ENCODE measurements at regions not wholly inside any gene's neighbourhood (a gene's known extent, or its start where the extent isn't known, plus 50 kb on each side); places are given as distances from the start of the nearest gene placed in this dataset.
"Not testable (repeated sequence)": the region's sequence is repeated elsewhere in the genome, so short reads cannot be mapped to it uniquely, and the experiment has no call there.

DNA sequence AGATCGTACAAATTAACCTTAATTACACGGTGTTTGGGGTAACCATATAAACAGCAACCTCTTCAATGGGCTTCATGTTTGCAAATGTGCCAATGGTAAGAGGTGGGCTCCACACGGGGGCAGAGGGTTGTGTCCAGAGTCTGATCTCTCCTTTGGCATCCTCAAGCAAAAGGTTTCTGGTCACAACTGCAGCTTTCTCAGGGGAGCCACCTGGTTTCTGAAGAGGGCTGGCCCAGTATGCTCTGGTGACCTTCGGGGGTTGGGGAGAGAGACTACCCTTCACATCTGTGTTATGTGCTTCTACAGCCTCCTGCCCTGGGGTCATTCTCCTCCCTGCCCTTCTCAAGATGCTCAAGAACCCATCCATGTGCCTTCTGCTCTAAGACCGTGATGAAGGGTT, 259.6 kb downstream of the CRLF2 start:
- Histone ChIP-seq H3K27ac (ENCODE audit: low read depth in 2 of 2, low read length in 1 of 2) (no peak overlapping the region), H3K4me1 (ENCODE audit: control insufficient read depth in 2 of 2, insufficient read depth in 2 of 2, low read length in 1 of 2) (no peaks in the 10 kb centered on the region), H3K36me3 (ENCODE audit: control insufficient read depth in 2 of 2, insufficient read depth in 2 of 2, low read length in 1 of 2) (no peaks in the 10 kb centered on the region), H3K9me3 (ENCODE audit: control insufficient read depth in 2 of 2, insufficient read depth in 1 of 2, low read depth in 1 of 2, low read length in 1 of 2) (peaks cover 2 to 7% of the 10 kb centered on the region in 2 donors), H3K27me3 (ENCODE audit: control insufficient read depth in 1 of 2, insufficient read depth in 2 of 2, low read length in 2 of 2) (no peaks in the 10 kb centered on the region), H3K4me3 (ENCODE audit: low read depth in 1 of 2, low read length in 2 of 2) (no peak overlapping the region)
- 81 to 83% methylated on average over 5 of the region's 5 CpGs for whole genome bisulfite sequencing, 2 donors

DNA sequence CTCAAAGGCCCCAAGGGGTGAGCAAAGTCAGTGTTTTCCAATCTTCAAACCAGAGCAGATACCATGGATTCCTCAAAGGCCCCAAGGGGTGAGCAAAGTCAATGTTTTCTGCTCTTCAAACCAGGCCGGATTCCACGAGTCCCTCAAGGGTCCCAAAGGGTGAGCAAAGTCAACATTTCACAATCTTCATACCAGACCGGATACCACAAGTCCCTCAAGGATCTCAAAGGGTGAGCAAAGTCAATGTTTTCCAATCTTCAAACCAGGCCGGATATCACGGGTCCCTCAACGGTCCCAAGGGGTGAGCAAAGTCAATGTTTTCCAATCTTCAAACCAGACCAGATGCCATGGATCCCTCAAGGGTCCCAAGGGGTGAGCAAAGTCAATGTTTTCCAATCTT, 265.2 kb downstream of the CRLF2 start:
- not testable (repeated sequence) for H3K4me3 ChIP-seq (ENCODE audit: low read depth in 1 of 2, low read length in 2 of 2); H3K36me3 ChIP-seq (ENCODE audit: control insufficient read depth in 2 of 2, insufficient read depth in 2 of 2, low read length in 1 of 2); H3K9me3 ChIP-seq (ENCODE audit: control insufficient read depth in 2 of 2, insufficient read depth in 1 of 2, low read depth in 1 of 2, low read length in 1 of 2); H3K27ac ChIP-seq (ENCODE audit: low read depth in 2 of 2, low read length in 1 of 2); H3K4me1 ChIP-seq (ENCODE audit: control insufficient read depth in 2 of 2, insufficient read depth in 2 of 2, low read length in 1 of 2); H3K27me3 ChIP-seq (ENCODE audit: control insufficient read depth in 1 of 2, insufficient read depth in 2 of 2, low read length in 2 of 2)
- 72 to 82% methylated on average over 6 of the region's 6 CpGs for WGBS, 2 donors

DNA sequence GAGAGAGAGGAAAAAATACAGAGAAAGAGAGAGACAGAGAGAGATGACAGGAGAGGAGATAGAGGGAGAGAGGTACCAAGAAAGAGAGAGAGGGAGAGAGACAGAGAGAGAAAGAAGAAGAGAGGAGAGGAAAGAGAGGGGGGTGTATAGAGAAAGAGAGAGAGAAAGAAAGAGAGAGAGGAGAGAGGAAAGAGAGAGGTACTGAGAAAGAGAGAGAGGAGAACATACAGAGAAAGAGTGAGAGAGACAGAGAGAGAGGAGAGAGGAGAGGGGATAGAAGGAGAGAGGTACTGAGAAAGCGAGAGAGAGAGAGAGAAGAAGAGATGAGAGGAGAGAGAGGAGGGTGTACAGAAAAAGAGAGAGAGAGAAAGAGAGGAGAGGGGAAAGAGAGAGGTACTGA, 269.4 kb downstream of the CRLF2 start:
- 0 to 84% methylated on average over 1 of the region's 1 CpG for WGBS, 2 donors
- Histone ChIP-seq H3K27me3 (ENCODE audit: control insufficient read depth in 1 of 2, insufficient read depth in 2 of 2, low read length in 2 of 2) (no peaks in the 10 kb centered on the region), H3K4me3 (ENCODE audit: low read depth in 1 of 2, low read length in 2 of 2) (no peak overlapping the region), H3K9me3 (ENCODE audit: control insufficient read depth in 2 of 2, insufficient read depth in 1 of 2, low read depth in 1 of 2, low read length in 1 of 2) (peaks cover 0 to 3% of the 10 kb centered on the region in 2 donors), H3K27ac (ENCODE audit: low read depth in 2 of 2, low read length in 1 of 2) (no peak overlapping the region), H3K36me3 (ENCODE audit: control insufficient read depth in 2 of 2, insufficient read depth in 2 of 2, low read length in 1 of 2) (no peaks in the 10 kb centered on the region), H3K4me1 (ENCODE audit: control insufficient read depth in 2 of 2, insufficient read depth in 2 of 2, low read length in 1 of 2) (no peaks in the 10 kb centered on the region)

DNA sequence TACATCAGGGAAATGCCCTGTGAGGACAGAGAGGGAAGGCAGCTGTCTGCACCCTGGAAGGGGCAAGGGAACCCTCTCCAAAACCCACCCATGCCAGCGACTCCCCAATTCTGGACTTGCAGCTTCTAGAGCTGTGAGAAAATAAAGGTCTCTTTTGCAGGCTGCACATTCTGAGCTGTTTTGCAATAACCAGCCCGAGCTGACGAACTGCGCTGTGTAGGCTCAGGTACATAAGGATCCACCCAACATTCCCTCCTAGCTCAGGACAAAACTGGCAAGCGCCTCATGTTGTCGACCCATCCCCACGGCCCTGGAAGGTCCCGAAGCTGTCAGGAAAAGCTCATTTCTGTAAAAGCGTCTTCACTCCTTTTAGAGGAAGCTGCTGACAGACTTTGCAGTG, 271.8 kb downstream of the CRLF2 start:
- WGBS, 2 donors: 73 to 75% methylated on average over 9 of the region's 9 CpGs
- no peaks in the 10 kb centered on the region for H3K4me1 ChIP-seq (ENCODE audit: control insufficient read depth in 2 of 2, insufficient read depth in 2 of 2, low read length in 1 of 2)
- H3K9me3 ChIP-seq (ENCODE audit: control insufficient read depth in 2 of 2, insufficient read depth in 1 of 2, low read depth in 1 of 2, low read length in 1 of 2): peaks cover 0 to 3% of the 10 kb centered on the region in 2 donors
- H3K27ac ChIP-seq (ENCODE audit: low read depth in 2 of 2, low read length in 1 of 2): no peak overlapping the region
- H3K4me3 ChIP-seq (ENCODE audit: low read depth in 1 of 2, low read length in 2 of 2): no peak overlapping the region
- H3K36me3 ChIP-seq (ENCODE audit: control insufficient read depth in 2 of 2, insufficient read depth in 2 of 2, low read length in 1 of 2): no peaks in the 10 kb centered on the region
- no peaks in the 10 kb centered on the region for H3K27me3 ChIP-seq (ENCODE audit: control insufficient read depth in 1 of 2, insufficient read depth in 2 of 2, low read length in 2 of 2)

DNA sequence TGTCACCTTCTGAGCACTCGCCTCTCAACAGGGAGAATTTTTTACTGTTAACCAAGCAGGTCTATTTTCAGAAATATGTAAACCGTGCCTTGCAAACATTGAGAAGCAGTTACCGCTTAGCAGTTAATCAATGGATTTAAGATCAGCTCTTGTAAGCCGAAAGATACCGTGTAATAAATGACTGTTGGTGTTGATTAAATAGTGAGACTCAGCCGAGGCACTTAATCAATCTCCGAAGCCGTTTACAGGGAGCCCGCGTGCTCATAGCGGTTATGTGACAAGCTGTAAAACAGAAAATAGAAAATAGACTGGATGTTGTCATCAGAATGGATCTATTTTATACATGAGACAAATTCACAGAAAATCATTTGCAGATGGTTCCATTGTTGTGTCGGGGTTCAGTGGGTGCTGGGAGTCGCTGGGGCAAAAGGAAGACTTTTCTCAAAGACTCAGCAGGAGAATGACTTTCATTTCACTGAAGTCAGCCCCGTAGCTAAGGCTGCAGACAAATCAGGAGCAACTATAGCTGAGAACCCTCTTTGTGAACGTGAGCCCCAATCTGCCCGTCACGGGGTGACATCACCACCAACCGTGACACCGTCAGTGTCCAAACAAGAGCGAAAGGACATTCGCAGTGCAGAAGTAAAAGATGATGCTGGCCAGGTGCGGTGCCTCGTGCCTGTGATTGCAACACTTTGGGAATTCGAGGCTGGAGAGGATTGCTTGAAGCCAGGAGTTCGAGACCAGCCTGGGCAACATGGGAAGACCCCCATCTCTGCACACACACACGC, 275.3 kb downstream of the CRLF2 start:
- H3K27me3 ChIP-seq (ENCODE audit: control insufficient read depth in 1 of 2, insufficient read depth in 2 of 2, low read length in 2 of 2): no peaks in the 10 kb centered on the region
- H3K36me3 ChIP-seq (ENCODE audit: control insufficient read depth in 2 of 2, insufficient read depth in 2 of 2, low read length in 1 of 2): no peaks in the 10 kb centered on the region
- H3K4me3 ChIP-seq (ENCODE audit: low read depth in 1 of 2, low read length in 2 of 2): no peak overlapping the region
- H3K27ac ChIP-seq (ENCODE audit: low read depth in 2 of 2, low read length in 1 of 2): no peak overlapping the region
- WGBS, 2 donors: 66 to 70% methylated on average over 26 of the region's 26 CpGs
- H3K4me1 ChIP-seq (ENCODE audit: control insufficient read depth in 2 of 2, insufficient read depth in 2 of 2, low read length in 1 of 2): no peaks in the 10 kb centered on the region
- H3K9me3 ChIP-seq (ENCODE audit: control insufficient read depth in 2 of 2, insufficient read depth in 1 of 2, low read depth in 1 of 2, low read length in 1 of 2): peaks cover 0 to 3% of the 10 kb centered on the region in 2 donors

DNA sequence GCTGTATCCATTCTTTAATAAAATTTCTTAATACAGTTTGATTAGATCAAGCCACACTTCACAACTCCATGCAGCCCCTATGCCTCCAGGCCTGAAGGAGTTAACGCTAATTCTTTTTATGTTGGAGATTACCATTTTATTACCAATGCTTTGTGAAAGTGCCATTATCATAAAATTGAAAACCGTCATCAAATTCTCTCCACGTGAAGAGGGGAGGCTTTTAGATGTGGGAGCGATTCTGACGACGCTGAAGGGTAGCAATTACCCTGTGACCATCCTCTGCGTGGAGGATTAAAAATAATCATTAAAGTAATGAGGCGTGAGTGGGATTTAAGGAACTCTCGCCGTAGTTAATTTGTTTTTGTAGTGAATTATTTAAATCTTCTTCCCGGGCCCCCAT, 278.8 kb downstream of the CRLF2 start:
- no peaks in the 10 kb centered on the region for H3K36me3 ChIP-seq (ENCODE audit: control insufficient read depth in 2 of 2, insufficient read depth in 2 of 2, low read length in 1 of 2)
- no peaks in the 10 kb centered on the region for H3K27me3 ChIP-seq (ENCODE audit: control insufficient read depth in 1 of 2, insufficient read depth in 2 of 2, low read length in 2 of 2)
- 83 to 85% methylated on average over 11 of the region's 11 CpGs for WGBS, 2 donors
- H3K27ac ChIP-seq (ENCODE audit: low read depth in 2 of 2, low read length in 1 of 2): no peak overlapping the region
- peaks cover 0 to under 1% of the 10 kb centered on the region in 2 donors for H3K9me3 ChIP-seq (ENCODE audit: control insufficient read depth in 2 of 2, insufficient read depth in 1 of 2, low read depth in 1 of 2, low read length in 1 of 2)
- H3K4me3 ChIP-seq (ENCODE audit: low read depth in 1 of 2, low read length in 2 of 2): no peak overlapping the region
- H3K4me1 ChIP-seq (ENCODE audit: control insufficient read depth in 2 of 2, insufficient read depth in 2 of 2, low read length in 1 of 2): no peaks in the 10 kb centered on the region

DNA sequence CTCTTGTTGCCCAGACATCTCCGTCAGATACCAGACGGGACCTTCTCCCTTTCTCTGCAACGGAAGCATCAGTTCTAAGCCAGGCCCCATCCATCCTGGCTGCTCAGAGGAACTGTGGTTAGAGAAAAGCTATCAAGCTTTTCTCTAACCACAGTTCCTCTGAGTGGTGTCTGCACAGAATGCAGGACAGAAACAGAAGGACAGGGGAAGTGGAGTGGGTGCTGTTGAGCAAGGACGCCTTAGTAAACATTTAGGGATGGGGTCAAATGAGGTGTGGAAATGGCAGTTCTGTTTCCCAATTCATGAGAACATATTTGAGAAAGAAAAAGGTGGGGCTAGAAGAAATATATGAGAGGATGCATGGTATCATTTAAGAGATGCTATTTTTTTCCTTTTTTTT, 283.8 kb downstream of the CRLF2 start:
- Histone ChIP-seq H3K27me3 (ENCODE audit: control insufficient read depth in 1 of 2, insufficient read depth in 2 of 2, low read length in 2 of 2) (no peaks in the 10 kb centered on the region), H3K27ac (ENCODE audit: low read depth in 2 of 2, low read length in 1 of 2) (no peak overlapping the region), H3K36me3 (ENCODE audit: control insufficient read depth in 2 of 2, insufficient read depth in 2 of 2, low read length in 1 of 2) (no peaks in the 10 kb centered on the region), H3K9me3 (ENCODE audit: control insufficient read depth in 2 of 2, insufficient read depth in 1 of 2, low read depth in 1 of 2, low read length in 1 of 2) (peaks cover 0 to 3% of the 10 kb centered on the region in 2 donors), H3K4me3 (ENCODE audit: low read depth in 1 of 2, low read length in 2 of 2) (no peak overlapping the region), H3K4me1 (ENCODE audit: control insufficient read depth in 2 of 2, insufficient read depth in 2 of 2, low read length in 1 of 2) (no peaks in the 10 kb centered on the region)
- 65 to 84% methylated on average over 4 of the region's 4 CpGs for WGBS, 2 donors

DNA sequence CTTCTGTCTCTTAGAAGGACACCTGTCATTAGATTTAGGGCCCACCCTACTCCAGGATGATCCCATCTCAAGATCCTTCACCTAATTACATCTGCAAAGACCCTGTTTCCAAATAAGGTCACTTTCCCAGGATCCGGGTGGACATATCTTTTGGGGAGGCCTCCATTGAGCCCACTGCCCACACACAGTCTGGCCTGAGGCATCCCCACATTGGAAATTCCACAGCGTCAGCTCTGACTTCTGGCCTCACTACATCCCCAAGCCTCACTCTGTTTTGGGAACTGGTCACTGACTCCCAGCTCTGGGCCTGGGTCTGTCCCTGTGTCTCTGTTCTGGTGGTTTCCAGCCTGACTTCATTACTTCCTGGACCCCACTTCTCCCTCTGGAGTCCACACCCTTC, 285.5 kb downstream of the CRLF2 start:
- no peak overlapping the region for H3K4me3 ChIP-seq (ENCODE audit: low read depth in 1 of 2, low read length in 2 of 2)
- no peaks in the 10 kb centered on the region for H3K4me1 ChIP-seq (ENCODE audit: control insufficient read depth in 2 of 2, insufficient read depth in 2 of 2, low read length in 1 of 2)
- no peaks in the 10 kb centered on the region for H3K36me3 ChIP-seq (ENCODE audit: control insufficient read depth in 2 of 2, insufficient read depth in 2 of 2, low read length in 1 of 2)
- H3K27me3 ChIP-seq (ENCODE audit: control insufficient read depth in 1 of 2, insufficient read depth in 2 of 2, low read length in 2 of 2): no peaks in the 10 kb centered on the region
- 83 to 86% methylated on average over 2 of the region's 2 CpGs for WGBS, 2 donors
- no peak overlapping the region for H3K27ac ChIP-seq (ENCODE audit: low read depth in 2 of 2, low read length in 1 of 2)
- peaks cover 0 to 3% of the 10 kb centered on the region in 2 donors for H3K9me3 ChIP-seq (ENCODE audit: control insufficient read depth in 2 of 2, insufficient read depth in 1 of 2, low read depth in 1 of 2, low read length in 1 of 2)

DNA sequence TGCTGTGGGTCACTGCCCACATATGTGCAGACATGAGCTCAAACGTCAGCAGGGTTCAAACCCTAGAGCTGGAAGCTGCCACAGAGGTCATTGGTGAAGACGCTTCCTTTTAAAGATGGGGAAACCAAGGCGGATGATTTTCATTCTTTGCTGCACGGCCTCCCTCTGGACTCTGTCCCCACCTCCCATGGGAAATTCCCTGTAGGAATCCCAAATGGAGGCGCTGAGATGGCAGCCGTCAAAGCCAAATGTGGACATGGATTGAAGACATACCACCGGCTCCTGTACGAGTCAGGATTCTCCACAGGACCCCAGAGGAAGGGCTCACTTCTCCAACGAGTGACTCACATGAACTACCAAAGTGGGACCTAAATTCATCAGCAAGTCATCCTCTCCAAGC, 286.4 kb downstream of the CRLF2 start:
- H3K36me3 ChIP-seq (ENCODE audit: control insufficient read depth in 2 of 2, insufficient read depth in 2 of 2, low read length in 1 of 2): no peaks in the 10 kb centered on the region
- WGBS, 2 donors: 81 to 83% methylated on average over 9 of the region's 9 CpGs
- H3K9me3 ChIP-seq (ENCODE audit: control insufficient read depth in 2 of 2, insufficient read depth in 1 of 2, low read depth in 1 of 2, low read length in 1 of 2): peaks cover 0 to 3% of the 10 kb centered on the region in 2 donors
- H3K27ac ChIP-seq (ENCODE audit: low read depth in 2 of 2, low read length in 1 of 2): no peak overlapping the region
- no peaks in the 10 kb centered on the region for H3K27me3 ChIP-seq (ENCODE audit: control insufficient read depth in 1 of 2, insufficient read depth in 2 of 2, low read length in 2 of 2)
- no peaks in the 10 kb centered on the region for H3K4me1 ChIP-seq (ENCODE audit: control insufficient read depth in 2 of 2, insufficient read depth in 2 of 2, low read length in 1 of 2)
- no peak overlapping the region for H3K4me3 ChIP-seq (ENCODE audit: low read depth in 1 of 2, low read length in 2 of 2)

DNA sequence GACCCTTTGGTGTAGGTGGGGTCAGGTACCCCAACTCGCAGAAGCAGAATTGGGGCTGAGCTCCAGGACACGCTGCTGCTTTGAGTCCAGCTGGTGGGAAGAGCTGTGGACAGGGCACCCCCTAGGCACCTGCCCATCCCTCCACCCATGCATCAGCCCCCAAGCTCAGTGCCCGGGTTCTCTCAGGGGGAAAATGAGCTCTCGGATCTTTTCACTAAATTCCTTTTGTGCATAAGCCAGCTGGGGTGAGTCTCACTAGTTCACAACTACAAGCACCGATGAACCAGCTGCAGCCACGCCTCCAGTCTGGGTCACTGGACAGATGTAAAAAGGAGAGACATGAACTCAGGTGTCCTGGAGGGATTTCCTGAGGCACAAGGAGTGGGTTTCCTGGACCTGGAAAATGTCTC, 286.8 kb downstream of the CRLF2 start:
- Histone ChIP-seq H3K4me3 (ENCODE audit: low read depth in 1 of 2, low read length in 2 of 2) (no peak overlapping the region), H3K36me3 (ENCODE audit: control insufficient read depth in 2 of 2, insufficient read depth in 2 of 2, low read length in 1 of 2) (no peaks in the 10 kb centered on the region), H3K9me3 (ENCODE audit: control insufficient read depth in 2 of 2, insufficient read depth in 1 of 2, low read depth in 1 of 2, low read length in 1 of 2) (peaks cover 0 to 3% of the 10 kb centered on the region in 2 donors), H3K27ac (ENCODE audit: low read depth in 2 of 2, low read length in 1 of 2) (no peak overlapping the region), H3K4me1 (ENCODE audit: control insufficient read depth in 2 of 2, insufficient read depth in 2 of 2, low read length in 1 of 2) (no peaks in the 10 kb centered on the region), H3K27me3 (ENCODE audit: control insufficient read depth in 1 of 2, insufficient read depth in 2 of 2, low read length in 2 of 2) (no peaks in the 10 kb centered on the region)
- WGBS, 2 donors: 78 to 86% methylated on average over 6 of the region's 6 CpGs
